ENCODE measurements at regions not wholly inside any gene's neighbourhood (a gene's known extent, or its start where the extent isn't known, plus 50 kb on each side); places are given as distances from the start of the nearest gene placed in this dataset.

DNA sequence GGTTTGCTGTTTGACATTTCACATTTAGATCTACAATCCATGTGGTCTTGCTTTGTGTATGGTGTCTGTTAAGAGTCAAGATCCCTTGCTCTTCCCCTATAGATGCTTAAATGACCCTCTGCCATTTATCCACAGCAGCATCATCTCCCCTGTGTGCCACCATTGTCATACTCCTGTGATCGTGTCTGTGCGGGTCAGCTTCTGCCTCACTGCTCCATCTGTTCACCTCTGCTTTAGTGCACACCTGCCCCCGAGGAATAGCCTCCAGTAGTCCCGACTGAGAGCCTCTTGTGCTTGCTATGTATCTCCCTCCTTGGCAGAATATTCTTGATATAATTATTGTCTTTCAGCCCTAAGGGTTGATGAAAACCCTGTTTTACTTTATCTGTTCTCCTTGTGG, 551.2 kb downstream of the CDH26 start (continued):
- TF ChIP-seq, protein P1, sequence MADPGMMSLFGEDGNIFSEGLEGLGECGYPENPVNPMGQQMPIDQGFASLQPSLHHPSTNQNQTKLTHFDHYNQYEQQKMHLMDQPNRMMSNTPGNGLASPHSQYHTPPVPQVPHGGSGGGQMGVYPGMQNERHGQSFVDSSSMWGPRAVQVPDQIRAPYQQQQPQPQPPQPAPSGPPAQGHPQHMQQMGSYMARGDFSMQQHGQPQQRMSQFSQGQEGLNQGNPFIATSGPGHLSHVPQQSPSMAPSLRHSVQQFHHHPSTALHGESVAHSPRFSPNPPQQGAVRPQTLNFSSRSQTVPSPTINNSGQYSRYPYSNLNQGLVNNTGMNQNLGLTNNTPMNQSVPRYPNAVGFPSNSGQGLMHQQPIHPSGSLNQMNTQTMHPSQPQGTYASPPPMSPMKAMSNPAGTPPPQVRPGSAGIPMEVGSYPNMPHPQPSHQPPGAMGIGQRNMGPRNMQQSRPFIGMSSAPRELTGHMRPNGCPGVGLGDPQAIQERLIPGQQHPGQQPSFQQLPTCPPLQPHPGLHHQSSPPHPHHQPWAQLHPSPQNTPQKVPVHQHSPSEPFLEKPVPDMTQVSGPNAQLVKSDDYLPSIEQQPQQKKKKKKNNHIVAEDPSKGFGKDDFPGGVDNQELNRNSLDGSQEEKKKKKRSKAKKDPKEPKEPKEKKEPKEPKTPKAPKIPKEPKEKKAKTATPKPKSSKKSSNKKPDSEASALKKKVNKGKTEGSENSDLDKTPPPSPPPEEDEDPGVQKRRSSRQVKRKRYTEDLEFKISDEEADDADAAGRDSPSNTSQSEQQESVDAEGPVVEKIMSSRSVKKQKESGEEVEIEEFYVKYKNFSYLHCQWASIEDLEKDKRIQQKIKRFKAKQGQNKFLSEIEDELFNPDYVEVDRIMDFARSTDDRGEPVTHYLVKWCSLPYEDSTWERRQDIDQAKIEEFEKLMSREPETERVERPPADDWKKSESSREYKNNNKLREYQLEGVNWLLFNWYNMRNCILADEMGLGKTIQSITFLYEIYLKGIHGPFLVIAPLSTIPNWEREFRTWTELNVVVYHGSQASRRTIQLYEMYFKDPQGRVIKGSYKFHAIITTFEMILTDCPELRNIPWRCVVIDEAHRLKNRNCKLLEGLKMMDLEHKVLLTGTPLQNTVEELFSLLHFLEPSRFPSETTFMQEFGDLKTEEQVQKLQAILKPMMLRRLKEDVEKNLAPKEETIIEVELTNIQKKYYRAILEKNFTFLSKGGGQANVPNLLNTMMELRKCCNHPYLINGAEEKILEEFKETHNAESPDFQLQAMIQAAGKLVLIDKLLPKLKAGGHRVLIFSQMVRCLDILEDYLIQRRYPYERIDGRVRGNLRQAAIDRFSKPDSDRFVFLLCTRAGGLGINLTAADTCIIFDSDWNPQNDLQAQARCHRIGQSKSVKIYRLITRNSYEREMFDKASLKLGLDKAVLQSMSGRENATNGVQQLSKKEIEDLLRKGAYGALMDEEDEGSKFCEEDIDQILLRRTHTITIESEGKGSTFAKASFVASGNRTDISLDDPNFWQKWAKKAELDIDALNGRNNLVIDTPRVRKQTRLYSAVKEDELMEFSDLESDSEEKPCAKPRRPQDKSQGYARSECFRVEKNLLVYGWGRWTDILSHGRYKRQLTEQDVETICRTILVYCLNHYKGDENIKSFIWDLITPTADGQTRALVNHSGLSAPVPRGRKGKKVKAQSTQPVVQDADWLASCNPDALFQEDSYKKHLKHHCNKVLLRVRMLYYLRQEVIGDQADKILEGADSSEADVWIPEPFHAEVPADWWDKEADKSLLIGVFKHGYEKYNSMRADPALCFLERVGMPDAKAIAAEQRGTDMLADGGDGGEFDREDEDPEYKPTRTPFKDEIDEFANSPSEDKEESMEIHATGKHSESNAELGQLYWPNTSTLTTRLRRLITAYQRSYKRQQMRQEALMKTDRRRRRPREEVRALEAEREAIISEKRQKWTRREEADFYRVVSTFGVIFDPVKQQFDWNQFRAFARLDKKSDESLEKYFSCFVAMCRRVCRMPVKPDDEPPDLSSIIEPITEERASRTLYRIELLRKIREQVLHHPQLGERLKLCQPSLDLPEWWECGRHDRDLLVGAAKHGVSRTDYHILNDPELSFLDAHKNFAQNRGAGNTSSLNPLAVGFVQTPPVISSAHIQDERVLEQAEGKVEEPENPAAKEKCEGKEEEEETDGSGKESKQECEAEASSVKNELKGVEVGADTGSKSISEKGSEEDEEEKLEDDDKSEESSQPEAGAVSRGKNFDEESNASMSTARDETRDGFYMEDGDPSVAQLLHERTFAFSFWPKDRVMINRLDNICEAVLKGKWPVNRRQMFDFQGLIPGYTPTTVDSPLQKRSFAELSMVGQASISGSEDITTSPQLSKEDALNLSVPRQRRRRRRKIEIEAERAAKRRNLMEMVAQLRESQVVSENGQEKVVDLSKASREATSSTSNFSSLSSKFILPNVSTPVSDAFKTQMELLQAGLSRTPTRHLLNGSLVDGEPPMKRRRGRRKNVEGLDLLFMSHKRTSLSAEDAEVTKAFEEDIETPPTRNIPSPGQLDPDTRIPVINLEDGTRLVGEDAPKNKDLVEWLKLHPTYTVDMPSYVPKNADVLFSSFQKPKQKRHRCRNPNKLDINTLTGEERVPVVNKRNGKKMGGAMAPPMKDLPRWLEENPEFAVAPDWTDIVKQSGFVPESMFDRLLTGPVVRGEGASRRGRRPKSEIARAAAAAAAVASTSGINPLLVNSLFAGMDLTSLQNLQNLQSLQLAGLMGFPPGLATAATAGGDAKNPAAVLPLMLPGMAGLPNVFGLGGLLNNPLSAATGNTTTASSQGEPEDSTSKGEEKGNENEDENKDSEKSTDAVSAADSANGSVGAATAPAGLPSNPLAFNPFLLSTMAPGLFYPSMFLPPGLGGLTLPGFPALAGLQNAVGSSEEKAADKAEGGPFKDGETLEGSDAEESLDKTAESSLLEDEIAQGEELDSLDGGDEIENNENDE (IDR thresholded peaks at IDR 0.05; ENCODE audit: insufficient replicate concordance, low read length) = no peak
- TF ChIP-seq, protein P2, sequence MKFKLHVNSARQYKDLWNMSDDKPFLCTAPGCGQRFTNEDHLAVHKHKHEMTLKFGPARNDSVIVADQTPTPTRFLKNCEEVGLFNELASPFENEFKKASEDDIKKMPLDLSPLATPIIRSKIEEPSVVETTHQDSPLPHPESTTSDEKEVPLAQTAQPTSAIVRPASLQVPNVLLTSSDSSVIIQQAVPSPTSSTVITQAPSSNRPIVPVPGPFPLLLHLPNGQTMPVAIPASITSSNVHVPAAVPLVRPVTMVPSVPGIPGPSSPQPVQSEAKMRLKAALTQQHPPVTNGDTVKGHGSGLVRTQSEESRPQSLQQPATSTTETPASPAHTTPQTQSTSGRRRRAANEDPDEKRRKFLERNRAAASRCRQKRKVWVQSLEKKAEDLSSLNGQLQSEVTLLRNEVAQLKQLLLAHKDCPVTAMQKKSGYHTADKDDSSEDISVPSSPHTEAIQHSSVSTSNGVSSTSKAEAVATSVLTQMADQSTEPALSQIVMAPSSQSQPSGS (IDR thresholded peaks at IDR 0.05; ENCODE audit: low read length) = no peak
- TF ChIP-seq PHF8 (conservative IDR thresholded peaks at IDR 0.05; ENCODE audit: low read depth, low read length) = no peak
- no peak for TF ChIP-seq NANOG (IDR thresholded peaks at IDR 0.05; ENCODE audit: insufficient read depth, low read depth, low read length, poor library complexity, severe bottlenecking)
- TF ChIP-seq KDM4A (IDR thresholded peaks at IDR 0.05; ENCODE audit: low read depth, low read length, severe bottlenecking) = no peak
- no peak for TF ChIP-seq BRCA1 (IDR thresholded peaks at IDR 0.05; ENCODE audit: low read depth, low read length)
- TF ChIP-seq, protein P3, sequence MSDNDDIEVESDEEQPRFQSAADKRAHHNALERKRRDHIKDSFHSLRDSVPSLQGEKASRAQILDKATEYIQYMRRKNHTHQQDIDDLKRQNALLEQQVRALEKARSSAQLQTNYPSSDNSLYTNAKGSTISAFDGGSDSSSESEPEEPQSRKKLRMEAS (IDR thresholded peaks at IDR 0.05) = no peak
- TF ChIP-seq KDM5A (IDR thresholded peaks at IDR 0.05; ENCODE audit: low read length) = no peak
- TF ChIP-seq POLR2AphosphoS5 (IDR thresholded peaks at IDR 0.05; ENCODE audit: low read depth, low read length) = no peak

Data from H1 (cell line).